Activated CD4-positive, alpha-beta T cell treated with anti-CD3 and anti-CD28 coated beads, Interleukin-2, amount 10 ng/mL, durations not matched to agents 7 days and 5 days (primary cell): ENCODE measurements at regions not wholly inside any gene's neighbourhood (a gene's known extent, or its start where the extent isn't known, plus 50 kb on each side); places are given as distances from the start of the nearest gene placed in this dataset.

ENCODE experiments used
- CTCF ChIA-PET: fragments of 350-600 bp; sonication (Branson Sonifier 250); formaldehyde crosslinking; loops from one replicate; lab custom pipeline; 2021; ENCODE audit warnings: antibody characterized with exemption; lab: Charles Lee
- POLR2A ChIA-PET: fragments of 350-600 bp; sonication (Branson Sonifier 250); formaldehyde crosslinking; loops from one replicate; lab custom pipeline; 2021; ENCODE audit warnings: antibody characterized with exemption; lab: Charles Lee
- DNase-seq: peaks from one replicate; pipeline ENCODE4 v3.0.0-alpha.2; 2020
- H3K27ac Mint-ChIP-seq: one replicate; pipeline ENCODE4 v1.8.0; 2021; ENCODE audit warnings: mild to moderate bottlenecking, moderate library complexity, mixed read lengths
- H3K27me3 Mint-ChIP-seq: one replicate; pipeline ENCODE4 v1.8.0; 2021; ENCODE audit warnings: mixed read lengths
- H3K36me3 Mint-ChIP-seq: one replicate; pipeline ENCODE4 v1.8.0; 2021; ENCODE audit warnings: low read depth, mixed read lengths
- H3K4me1 Mint-ChIP-seq: one replicate; pipeline ENCODE4 v1.8.0; 2021; ENCODE audit warnings: mixed read lengths
- H3K4me3 Mint-ChIP-seq: one replicate; pipeline ENCODE4 v1.8.0; 2021; ENCODE audit warnings: mild to moderate bottlenecking, moderate library complexity, mixed read lengths
- H3K9me3 Mint-ChIP-seq: one replicate; pipeline ENCODE4 v1.8.0; 2021; ENCODE audit warnings: mixed read lengths

DNA sequence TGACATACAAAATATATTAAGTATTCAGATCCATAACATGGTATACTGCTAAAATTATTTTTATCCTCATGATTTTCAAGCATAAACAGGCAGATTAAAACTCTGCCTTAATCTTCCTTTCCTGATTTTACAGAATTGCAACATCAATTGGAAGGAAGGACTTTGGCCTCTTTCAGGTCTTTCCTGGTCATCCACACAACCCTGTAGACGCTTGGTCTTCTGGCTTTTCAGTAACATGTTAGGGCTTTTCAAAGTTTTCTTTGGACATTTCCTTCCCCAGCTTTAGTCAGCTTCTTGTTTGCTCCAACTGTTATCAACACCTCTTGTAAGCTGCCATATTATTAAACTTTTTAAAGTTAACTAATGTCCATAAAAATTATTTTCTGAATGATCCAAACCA is 1364.9 kb upstream of the NRXN1 start:
- H3K36me3 Mint-ChIP-seq = no peaks in the 10 kb centered on the region

DNA sequence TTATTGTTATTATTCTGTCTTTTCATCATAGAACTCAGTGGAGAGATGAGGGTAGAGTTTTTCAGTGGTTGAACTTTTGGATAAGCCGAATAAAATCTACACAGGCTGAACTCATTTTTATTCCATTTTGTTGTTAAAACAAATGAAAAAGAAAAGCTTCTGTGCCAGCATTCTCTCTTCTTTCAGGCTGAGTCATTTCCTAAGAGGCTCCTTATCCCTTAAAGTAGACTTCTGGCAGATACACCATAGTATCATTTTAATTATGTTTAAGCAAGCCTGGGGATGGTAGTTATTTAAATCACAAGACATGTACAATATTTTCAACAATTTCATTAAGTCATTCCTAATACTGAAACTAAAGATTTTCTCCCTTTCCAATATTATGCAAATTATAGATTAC is 1364.0 kb upstream of the NRXN1 start:
- ChIA-PET POLR2A (no interaction called here), CTCF (no interaction called here)
- Mint-ChIP-seq H3K4me3 (no peak overlapping the region), H3K9me3 (no peaks in the 10 kb centered on the region), H3K27me3 (no peaks in the 10 kb centered on the region), H3K27ac (no peak overlapping the region), H3K36me3 (no peaks in the 10 kb centered on the region), H3K4me1 (no peaks in the 10 kb centered on the region)
- no peak for DNase-seq

More for the DNA sequence above, 1364.9 kb upstream of the NRXN1 start:
- Mint-ChIP-seq H3K4me3 (no peak overlapping the region), H3K4me1 (no peaks in the 10 kb centered on the region), H3K27ac (no peak overlapping the region), H3K27me3 (no peaks in the 10 kb centered on the region), H3K9me3 (no peaks in the 10 kb centered on the region)
- ChIA-PET CTCF (no interaction called here), POLR2A (no interaction called here)
- no peak for DNase-seq

DNA sequence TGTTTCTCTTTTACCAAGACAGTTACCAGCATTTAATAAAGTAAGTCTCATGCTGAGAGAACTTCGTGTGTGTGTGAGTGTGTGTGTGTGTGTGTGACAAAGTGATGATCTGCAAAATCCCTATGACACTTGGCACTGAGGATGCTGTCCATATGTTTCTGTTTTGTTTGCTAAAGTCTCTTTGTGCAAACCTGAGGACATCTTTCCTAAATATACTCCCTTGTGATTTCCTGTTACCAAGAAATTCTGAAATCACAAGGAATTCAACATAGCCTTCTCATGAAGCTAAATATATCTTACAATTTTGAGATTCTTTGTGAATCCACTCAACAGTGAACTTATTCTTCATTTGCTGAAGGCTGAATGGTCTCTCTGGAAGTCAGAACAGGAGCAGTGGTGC is 1359.7 kb upstream of the NRXN1 start:
- no peak for DNase-seq
- Mint-ChIP-seq H3K9me3 (no peaks in the 10 kb centered on the region), H3K4me1 (no peaks in the 10 kb centered on the region), H3K4me3 (no peak overlapping the region), H3K27me3 (no peaks in the 10 kb centered on the region), H3K36me3 (no peaks in the 10 kb centered on the region), H3K27ac (no peak overlapping the region)
- CTCF ChIA-PET = no interaction called here
- POLR2A ChIA-PET = no interaction called here

DNA sequence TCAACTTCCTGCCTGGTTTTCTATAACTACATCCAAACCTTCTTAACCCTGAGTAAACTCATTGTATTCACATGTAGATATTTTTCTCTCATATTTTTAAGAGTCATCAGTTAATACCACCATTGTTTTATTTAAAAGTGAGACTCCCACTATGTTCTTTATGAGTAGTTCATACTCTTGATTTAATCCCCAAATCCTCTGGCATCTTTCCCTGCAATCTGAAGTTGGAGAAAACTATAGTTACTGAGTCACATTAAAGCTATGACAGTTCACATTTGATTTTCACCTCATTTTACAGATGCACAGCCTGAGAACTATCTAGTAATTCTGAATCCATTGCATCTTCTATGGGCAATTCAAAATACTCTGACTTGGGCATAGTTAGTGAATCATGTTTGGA is 1358.7 kb upstream of the NRXN1 start:
- Mint-ChIP-seq H3K4me1 (no peaks in the 10 kb centered on the region), H3K36me3 (no peaks in the 10 kb centered on the region), H3K27ac (no peak overlapping the region), H3K4me3 (no peak overlapping the region), H3K27me3 (no peaks in the 10 kb centered on the region), H3K9me3 (no peaks in the 10 kb centered on the region)
- ChIA-PET CTCF (no interaction called here), POLR2A (no interaction called here)
- no peak for DNase-seq

DNA sequence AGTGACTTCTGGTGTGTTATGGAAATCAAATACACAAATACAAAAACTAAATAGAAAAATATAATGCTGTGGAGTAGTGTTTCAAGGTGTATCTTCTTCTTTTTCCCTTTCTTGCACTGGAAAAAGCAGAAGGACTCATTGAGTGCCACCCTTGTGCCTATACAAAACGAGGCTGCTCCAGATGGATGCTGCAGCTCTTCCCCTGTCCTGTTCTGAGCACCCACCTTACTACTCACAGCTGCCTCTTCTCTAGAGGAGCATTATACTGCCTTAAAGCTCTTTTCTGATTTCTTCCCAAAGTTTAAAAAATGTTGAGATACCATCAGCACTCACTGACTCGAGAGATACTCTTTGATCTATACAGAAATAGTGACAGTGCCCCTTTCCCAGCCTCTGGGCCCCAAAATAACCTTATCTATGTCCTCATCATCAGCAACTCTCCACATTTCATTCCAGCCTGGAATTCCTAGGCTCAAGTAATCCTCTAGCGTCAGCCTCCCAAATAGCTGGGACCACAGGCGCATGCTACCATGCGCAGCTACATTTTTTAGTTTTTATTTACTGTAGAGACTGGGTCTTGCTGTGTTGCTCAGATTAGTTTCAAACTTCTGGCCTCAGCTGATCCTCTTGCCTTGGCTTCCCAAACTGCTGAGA is 1356.1 kb upstream of the NRXN1 start:
- no peaks in the 10 kb centered on the region for H3K36me3 Mint-ChIP-seq
- no peaks in the 10 kb centered on the region for H3K27me3 Mint-ChIP-seq
- POLR2A ChIA-PET = no interaction called here

DNA sequence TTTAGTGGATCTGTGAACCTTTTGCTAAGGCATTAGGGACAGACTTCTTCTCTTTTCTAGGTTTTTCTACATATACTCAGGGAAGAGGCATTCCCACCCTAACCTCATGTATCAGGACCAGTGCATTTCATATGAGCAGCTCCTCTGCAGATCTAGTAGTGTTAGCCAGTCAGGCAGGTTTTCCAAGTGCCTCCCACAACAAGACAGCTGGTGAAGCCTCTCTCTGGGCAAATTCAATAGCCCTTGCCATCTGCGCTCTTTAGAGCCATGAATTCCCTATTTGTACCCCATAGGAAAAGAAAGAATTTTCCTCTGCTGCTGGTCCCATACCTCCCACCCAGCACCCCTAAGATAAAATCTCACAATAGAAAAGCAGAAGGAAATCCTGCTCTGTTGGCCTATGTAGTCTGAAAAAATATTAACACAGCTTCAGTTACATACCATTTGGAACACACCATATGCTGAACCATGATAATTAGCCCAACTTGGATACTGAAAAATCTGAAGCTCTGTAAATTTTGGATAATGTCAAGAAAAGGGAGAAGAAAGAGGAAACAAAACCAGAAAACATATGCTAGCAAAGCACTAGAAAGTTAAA is 1354.6 kb upstream of the NRXN1 start:
- DNase-seq = no peak
- Mint-ChIP-seq H3K27ac (no peak overlapping the region), H3K4me3 (no peak overlapping the region), H3K9me3 (no peaks in the 10 kb centered on the region), H3K27me3 (no peaks in the 10 kb centered on the region), H3K36me3 (no peaks in the 10 kb centered on the region), H3K4me1 (no peaks in the 10 kb centered on the region)
- CTCF ChIA-PET = no interaction called here
- POLR2A ChIA-PET = no interaction called here

More for the DNA sequence above, 1356.1 kb upstream of the NRXN1 start:
- H3K4me1 Mint-ChIP-seq = no peaks in the 10 kb centered on the region
- no peak overlapping the region for H3K4me3 Mint-ChIP-seq
- no peaks in the 10 kb centered on the region for H3K9me3 Mint-ChIP-seq
- CTCF ChIA-PET = no interaction called here
- DNase-seq = no peak
- no peak overlapping the region for H3K27ac Mint-ChIP-seq

DNA sequence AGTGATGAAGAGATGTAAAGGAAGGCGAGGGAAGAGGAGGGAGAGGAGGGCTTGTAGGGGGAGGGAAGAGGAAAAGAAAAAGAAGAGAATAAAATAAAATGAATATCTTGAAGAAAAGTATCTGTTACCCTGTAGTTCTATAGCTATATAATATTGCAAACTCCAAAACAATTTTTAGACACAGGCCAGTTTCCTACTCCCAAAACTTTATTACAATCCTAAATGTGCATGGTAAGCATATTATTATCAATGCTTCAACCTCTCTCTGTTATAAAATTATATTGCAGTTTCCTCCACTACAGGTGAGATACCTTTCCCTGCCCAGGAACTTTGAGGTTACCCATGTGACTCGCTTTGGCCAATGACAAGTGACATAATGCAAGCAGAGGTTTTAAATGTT is 1351.6 kb upstream of the NRXN1 start:
- H3K4me1 Mint-ChIP-seq = no peaks in the 10 kb centered on the region
- ChIA-PET CTCF (no interaction called here), POLR2A (no interaction called here)
- no peak for DNase-seq
- peaks cover 1% of the 10 kb centered on the region for H3K9me3 Mint-ChIP-seq
- no peaks in the 10 kb centered on the region for H3K36me3 Mint-ChIP-seq
- no peak overlapping the region for H3K27ac Mint-ChIP-seq
- no peaks in the 10 kb centered on the region for H3K27me3 Mint-ChIP-seq
- H3K4me3 Mint-ChIP-seq = no peak overlapping the region

DNA sequence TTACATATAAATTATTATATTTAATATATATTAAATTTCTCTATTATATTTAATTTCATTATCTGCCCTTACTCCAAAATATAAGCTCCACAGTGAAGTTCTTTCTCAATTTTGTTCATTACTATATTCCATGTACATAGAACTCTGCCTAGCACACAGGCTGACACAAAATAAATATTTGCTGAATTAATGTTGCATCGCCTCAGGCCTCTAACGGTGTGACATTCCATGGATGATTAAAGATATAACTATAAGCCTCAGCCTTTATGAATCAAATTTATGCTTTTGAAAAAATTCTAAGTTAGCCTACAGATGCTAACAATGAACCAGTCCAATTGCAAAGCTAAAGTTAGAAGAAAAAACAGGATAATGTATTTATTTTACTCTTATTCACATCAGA is 1337.2 kb upstream of the NRXN1 start:
- Mint-ChIP-seq H3K4me3 (no peak overlapping the region), H3K36me3 (no peaks in the 10 kb centered on the region), H3K4me1 (no peaks in the 10 kb centered on the region), H3K27ac (no peak overlapping the region), H3K9me3 (peaks cover 10% of the 10 kb centered on the region), H3K27me3 (no peaks in the 10 kb centered on the region)
- ChIA-PET POLR2A (no interaction called here), CTCF (no interaction called here)
- DNase-seq = no peak

DNA sequence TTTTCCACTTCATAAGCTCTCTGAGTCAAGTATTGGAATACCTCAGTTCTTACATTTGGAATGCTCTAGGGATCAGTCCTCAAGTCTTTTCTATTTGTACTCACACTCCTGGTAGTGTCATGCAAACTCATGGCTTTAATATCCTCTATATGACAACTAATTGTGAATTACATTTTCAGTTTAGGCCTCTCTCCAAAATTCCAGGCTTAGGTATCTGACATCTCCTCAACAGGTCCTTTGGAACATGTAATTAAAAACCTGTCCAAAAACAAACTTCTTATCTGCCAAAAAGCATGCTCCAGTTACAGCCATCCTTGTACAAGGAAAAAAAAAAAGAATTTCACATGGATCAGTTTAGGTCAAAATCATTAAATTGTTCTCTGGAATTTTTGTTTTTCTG is 1336.2 kb upstream of the NRXN1 start:
- peaks cover 12% of the 10 kb centered on the region for H3K9me3 Mint-ChIP-seq
- ChIA-PET CTCF (no interaction called here), POLR2A (no interaction called here)
- H3K27ac Mint-ChIP-seq = no peak overlapping the region
- H3K27me3 Mint-ChIP-seq = no peaks in the 10 kb centered on the region
- no peaks in the 10 kb centered on the region for H3K4me1 Mint-ChIP-seq
- H3K36me3 Mint-ChIP-seq = no peaks in the 10 kb centered on the region
- no peak overlapping the region for H3K4me3 Mint-ChIP-seq
- DNase-seq = no peak

DNA sequence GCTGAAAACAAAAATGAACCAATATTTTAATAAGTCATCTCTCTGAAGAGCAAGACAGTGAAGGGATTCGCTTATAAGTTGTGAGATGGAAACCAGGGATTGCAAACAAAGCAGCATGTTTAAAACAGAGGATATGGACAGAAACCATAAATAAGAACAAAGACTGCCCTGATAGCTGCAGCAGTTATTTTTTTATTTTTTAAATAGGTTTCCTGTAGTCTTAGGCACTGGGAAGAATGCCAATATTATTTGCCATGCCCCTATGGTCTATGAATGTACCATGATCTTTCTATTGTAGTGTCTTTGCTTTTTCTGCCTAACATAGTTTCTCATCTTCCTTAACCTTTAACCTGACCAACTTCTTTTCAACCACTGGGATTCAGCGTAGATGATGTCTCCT is 1334.0 kb upstream of the NRXN1 start:
- ChIA-PET POLR2A (no interaction called here), CTCF (no interaction called here)
- Mint-ChIP-seq H3K27me3 (no peaks in the 10 kb centered on the region), H3K27ac (no peak overlapping the region), H3K4me1 (no peaks in the 10 kb centered on the region), H3K4me3 (no peak overlapping the region), H3K36me3 (no peaks in the 10 kb centered on the region), H3K9me3 (peaks cover 10% of the 10 kb centered on the region)
- DNase-seq = no peak

DNA sequence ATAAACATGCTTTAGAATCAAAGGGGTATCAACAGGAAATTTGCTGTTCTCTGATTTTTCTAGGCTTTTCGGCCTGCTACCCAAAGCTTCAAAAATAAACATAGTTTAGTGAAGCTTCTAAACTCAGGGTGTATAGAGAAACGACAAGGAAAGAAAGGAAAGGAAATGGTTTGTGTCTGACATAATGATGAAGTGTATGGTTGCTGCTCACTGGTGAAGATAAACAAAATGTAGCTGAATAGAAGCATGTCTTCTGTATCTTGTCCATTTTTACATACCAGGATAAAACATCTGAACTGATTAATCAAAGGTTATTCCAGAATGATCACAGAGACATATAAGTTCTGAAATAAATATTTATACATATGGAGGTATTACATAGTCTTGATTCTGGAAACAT is 1324.6 kb upstream of the NRXN1 start:
- H3K4me1 Mint-ChIP-seq = no peaks in the 10 kb centered on the region
- no peak overlapping the region for H3K4me3 Mint-ChIP-seq
- no peak for DNase-seq
- H3K27ac Mint-ChIP-seq = no peak overlapping the region
- peaks cover 3% of the 10 kb centered on the region for H3K9me3 Mint-ChIP-seq
- CTCF ChIA-PET = no interaction called here
- POLR2A ChIA-PET = no interaction called here
- H3K27me3 Mint-ChIP-seq = no peaks in the 10 kb centered on the region
- no peaks in the 10 kb centered on the region for H3K36me3 Mint-ChIP-seq

DNA sequence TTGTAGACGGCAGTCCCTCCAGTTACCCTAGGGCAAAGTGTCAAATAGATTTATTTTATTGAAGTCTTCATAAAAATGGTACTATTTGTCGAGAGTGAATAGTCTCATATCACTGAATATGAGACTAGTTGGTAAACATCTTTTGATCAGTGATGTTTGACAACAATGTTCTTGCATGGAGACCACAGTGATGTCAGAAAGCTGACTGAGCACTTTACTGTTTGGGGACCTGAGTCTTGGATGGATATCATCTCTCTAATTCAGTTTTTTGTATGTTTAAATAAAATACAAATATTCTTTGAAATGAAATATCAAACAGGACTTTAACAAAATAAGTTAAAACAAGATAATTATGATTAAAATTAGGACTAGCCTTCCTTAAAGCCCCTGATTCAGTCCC is 1315.4 kb upstream of the NRXN1 start:
- Mint-ChIP-seq H3K9me3 (peaks cover 7% of the 10 kb centered on the region), H3K27ac (no peak overlapping the region), H3K4me1 (no peaks in the 10 kb centered on the region), H3K36me3 (no peaks in the 10 kb centered on the region), H3K27me3 (no peaks in the 10 kb centered on the region), H3K4me3 (no peak overlapping the region)
- no peak for DNase-seq
- CTCF ChIA-PET = no interaction called here
- POLR2A ChIA-PET = no interaction called here

DNA sequence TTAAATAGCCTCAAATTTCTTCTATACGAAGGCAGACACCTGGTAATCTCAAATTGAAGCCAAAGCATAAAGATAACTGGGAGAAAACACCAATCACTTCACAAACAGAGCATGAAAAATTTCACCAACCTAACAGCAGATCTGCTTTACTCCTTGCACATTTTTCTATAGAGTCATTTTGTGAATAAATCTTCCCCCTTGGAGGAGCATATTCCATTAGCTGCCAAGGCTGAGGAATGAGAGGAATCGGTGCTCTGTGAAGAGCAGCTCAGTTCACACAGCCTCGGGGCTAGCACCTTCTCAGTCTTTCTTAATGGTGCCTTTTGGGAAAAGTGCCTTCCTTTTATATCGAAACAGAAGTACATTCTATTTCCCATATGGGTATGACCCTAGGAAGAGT is 1313.7 kb upstream of the NRXN1 start:
- CTCF ChIA-PET = no interaction called here
- H3K27ac Mint-ChIP-seq = no peak overlapping the region
- peaks cover 7% of the 10 kb centered on the region for H3K9me3 Mint-ChIP-seq
- no peaks in the 10 kb centered on the region for H3K4me1 Mint-ChIP-seq
- no peaks in the 10 kb centered on the region for H3K36me3 Mint-ChIP-seq
- no peaks in the 10 kb centered on the region for H3K27me3 Mint-ChIP-seq
- DNase-seq = no peak
- POLR2A ChIA-PET = no interaction called here
- no peak overlapping the region for H3K4me3 Mint-ChIP-seq

DNA sequence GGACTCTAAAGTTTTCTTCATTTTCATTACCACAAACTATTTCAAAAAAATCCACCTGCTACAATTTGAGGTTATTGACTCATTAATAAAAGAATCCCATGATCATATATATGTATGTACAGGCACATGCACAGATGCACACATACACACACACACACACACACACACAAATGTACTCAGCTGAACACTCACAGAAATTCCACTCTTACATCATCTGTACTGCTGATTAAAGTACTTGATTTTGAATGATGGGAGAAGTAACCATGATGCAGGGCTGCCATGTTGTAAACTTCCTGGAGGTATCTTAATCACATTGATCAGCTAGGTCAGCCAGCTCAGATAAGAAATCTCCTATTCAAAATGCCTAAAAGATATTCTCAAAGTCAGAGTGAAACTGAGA is 1313.2 kb upstream of the NRXN1 start:
- H3K4me1 Mint-ChIP-seq = no peaks in the 10 kb centered on the region
- no peak overlapping the region for H3K4me3 Mint-ChIP-seq
- H3K9me3 Mint-ChIP-seq = peaks cover 7% of the 10 kb centered on the region
- no peak for DNase-seq
- H3K36me3 Mint-ChIP-seq = no peaks in the 10 kb centered on the region
- no peak overlapping the region for H3K27ac Mint-ChIP-seq
- ChIA-PET POLR2A (no interaction called here), CTCF (no interaction called here)
- H3K27me3 Mint-ChIP-seq = no peaks in the 10 kb centered on the region
